Heart left ventricle (tissue), 16 donors: ENCODE measurements at regions not wholly inside any gene's neighbourhood (a gene's known extent, or its start where the extent isn't known, plus 50 kb on each side); places are given as distances from the start of the nearest gene placed in this dataset.

ENCODE experiments used
- ATAC-seq, 4 donors: fragments of 200-7000 bp; cut with Tn5 transposase; one replicate each; pipeline ENCODE4 v1.9.1; 2020 to 2022; ENCODE audit warnings: moderate library complexity in 4 of 4, mild to moderate bottlenecking in 3 of 4, moderate number of reproducible peaks in 1 of 4
- DNase-seq, 5 donors: peaks; one replicate each; pipeline ENCODE4 v3.0.0-alpha.2; 2020
- H3K27ac ChIP-seq, 12 donors: fragments of 200-600 bp; sonication (generic) in 4 of 12; one replicate each; pipeline versions ENCODE4 v1.5.0 to v1.8.0; 2016 to 2022; ENCODE audit warnings: mild to moderate bottlenecking in 2 of 12
- H3K27me3 ChIP-seq, 9 donors: fragments of 200-600 bp; sonication (generic) in 2 of 9; one replicate each; pipeline versions ENCODE4 v1.5.1 to v1.8.0; 2016 to 2022; ENCODE audit warnings: mild to moderate bottlenecking in 3 of 9
- H3K36me3 ChIP-seq, 9 donors: fragments of 200-600 bp; sonication (generic) in 2 of 9; one replicate each; pipeline versions ENCODE4 v1.5.0 to v1.8.0; 2018 to 2022; ENCODE audit warnings: mild to moderate bottlenecking in 2 of 9
- H3K4me1 ChIP-seq, 12 donors: fragments of 200-600 bp; sonication (generic) in 4 of 12; one replicate each; pipeline versions ENCODE4 v1.5.0 to v1.8.0; 2016 to 2022; ENCODE audit warnings: mild to moderate bottlenecking in 3 of 12
- H3K4me3 ChIP-seq, 12 donors: fragments of 200-600 bp; sonication (generic) in 4 of 12; one replicate each; pipeline versions ENCODE4 v1.5.0 to v1.8.0; 2017 to 2022; ENCODE audit warnings: mild to moderate bottlenecking in 9 of 12, moderate library complexity in 4 of 12
- H3K9me3 ChIP-seq, 12 donors: fragments of 200-600 bp; sonication (generic) in 4 of 12; one replicate each; pipeline versions ENCODE4 v1.5.0 to v1.8.0; 2016 to 2022; ENCODE audit warnings: mild to moderate bottlenecking in 1 of 12
- CTCF ChIP-seq, 12 donors: fragments of 200-600 bp; sonication (generic) in 4 of 12; IDR thresholded peaks; one replicate each; pipeline versions ENCODE4 v1.5.0 to v1.8.0; 2018 to 2022; ENCODE audit warnings: antibody characterized with exemption in 12 of 12, mild to moderate bottlenecking in 5 of 12
- POLR2A ChIP-seq, 2 donors: fragments of 450-650 bp; IDR thresholded peaks; one replicate each; pipeline ENCODE4 v1.6.1; 2017; ENCODE audit warnings: antibody characterized with exemption in 2 of 2, mild to moderate bottlenecking in 2 of 2, moderate library complexity in 2 of 2
- WGBS, 4 donors: extraction: QIAGEN DNeasy Blood & Tissue Kit in 2 of 4; methylation state at CpG; one replicate each; pipeline versions ENCODE4 v1.1.5 to v1.1.7; 2013 to 2018; 5-methylcytosine and 5-hydroxymethylcytosine counted together
- intact Hi-C, 10 donors: fragments of 100-400 bp; cut with DNase I; formaldehyde crosslinking; loops; one replicate each; pipeline versions ENCODE4 v1.11.1 to v1.14.2; 2022
- donor health status: ischemic (EF 13 %, LVEDD 7.1; RV severe dilation, severe dysfunction).
- donor health status: healthy with polysubstance abuse.
- donor health status: DM: no; HTN: yes; CAD: no.
- donor health status: DM: no; HTN: no; CAD: no.
- donor health status: ischemic (EF 25% LVEDD 6.9; RV normal size, moderate dysfunction).
- donor health status: ischemic (EF 25% LVEDD 5.7; RV mildly dilated, moderate dysfunction).
- donor health status: healthy.
- donor health status: DM: yes; HTN: yes; CAD: no.
- donor health status: ischemic (EF 35%, LVEDD 5.7; RV mildly dilated, moderate dysfunction).
- donor health status: nonischemic (EF 11% LVEDD 7.7; RV severe dilation, severe dysfunction).
- donor health status: DM: yes; HTN: yes; CAD: no.
- donor health status: PGD.
- donor health status: ischemic (EF 29% LVEDD 5.4; RV normal size, mild dysfunction).
- donor health status: nonischemic (EF 23%, LVEDD 6.1; RV moderate dilation, normal function).

DNA sequence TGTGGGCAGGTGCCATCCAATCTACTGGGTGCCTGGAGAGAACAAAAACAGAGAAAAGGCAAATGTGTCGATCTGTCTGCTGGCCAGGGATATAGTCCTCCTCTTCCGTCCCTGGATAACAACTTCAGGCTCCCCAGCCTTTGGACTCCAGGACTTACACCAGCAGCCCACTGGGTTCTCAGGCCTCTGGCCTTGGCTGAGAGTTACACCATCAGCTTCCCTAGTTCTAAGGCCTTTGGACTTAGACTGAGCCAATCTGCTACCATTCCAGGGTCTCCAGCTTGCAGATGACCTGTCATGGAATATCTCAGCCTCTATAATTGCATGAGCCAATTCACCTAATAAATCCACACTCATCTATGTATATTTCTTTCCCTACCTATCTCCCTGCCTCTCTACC, 460.9 kb upstream of the ADAMTS9 start:
- Histone ChIP-seq H3K27me3 (no peaks in the 10 kb centered on the region), H3K4me3 (no peak overlapping the region), H3K36me3 (no peaks in the 10 kb centered on the region), H3K9me3 (no peaks in the 10 kb centered on the region), H3K27ac (no peak overlapping the region), H3K4me1 (no peaks in the 10 kb centered on the region)
- TF ChIP-seq CTCF (IDR thresholded peaks at IDR 0.05): no peak
- TF ChIP-seq POLR2A (IDR thresholded peaks at IDR 0.05): no peak
- ATAC-seq: no peak
- 50 to 88% (median 69%) methylated on average over 2 of the region's 2 CpGs for WGBS, 4 donors
- no peak for DNase-seq
- intact Hi-C loops: no loop called here

DNA sequence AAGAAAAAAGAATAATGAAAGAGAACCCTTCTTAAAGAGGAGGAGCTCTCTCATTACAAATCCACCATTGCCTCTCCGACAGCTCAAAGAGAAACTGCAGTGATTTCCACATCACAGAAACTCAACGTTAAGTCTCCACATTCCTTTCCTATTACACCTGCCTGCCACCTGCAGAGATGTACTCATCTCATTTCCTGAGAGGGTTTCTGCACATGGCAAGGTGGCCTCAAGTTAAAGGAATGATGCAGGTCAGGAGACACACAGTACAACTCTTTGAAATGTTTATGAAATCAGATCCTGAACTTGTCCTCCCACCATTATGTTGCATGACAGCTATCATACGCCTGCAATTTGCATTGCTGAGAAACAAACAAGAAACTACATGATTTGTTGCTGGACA, 458.4 kb upstream of the ADAMTS9 start:
- ATAC-seq (no peak), DNase-seq (no peak)
- Histone ChIP-seq H3K27me3 (no peaks in the 10 kb centered on the region), H3K27ac (no peak overlapping the region), H3K36me3 (no peaks in the 10 kb centered on the region), H3K4me3 (no peak overlapping the region), H3K9me3 (no peaks in the 10 kb centered on the region), H3K4me1 (no peaks in the 10 kb centered on the region)
- intact Hi-C loops: no loop called here
- WGBS, 4 donors: 70 to 73% (median 71%) methylated on average over 3 of the region's 3 CpGs
- TF ChIP-seq CTCF (IDR thresholded peaks at IDR 0.05) (no peak), POLR2A (IDR thresholded peaks at IDR 0.05) (no peak)

GRCh38 chr3:65145680-65146079, 457.9 kb upstream of the ADAMTS9 start:
- Histone ChIP-seq H3K36me3 (no peaks in the 10 kb centered on the region), H3K27me3 (no peaks in the 10 kb centered on the region), H3K4me3 (no peak overlapping the region), H3K9me3 (no peaks in the 10 kb centered on the region), H3K4me1 (no peaks in the 10 kb centered on the region), H3K27ac (no peak overlapping the region)
- intact Hi-C loops: no loop called here
- no peak for ATAC-seq
- 87 to 96% (median 92%) methylated on average over 1 of the region's 1 CpG for WGBS, 4 donors
- no peak for DNase-seq
- TF ChIP-seq CTCF (IDR thresholded peaks at IDR 0.05) (no peak), POLR2A (IDR thresholded peaks at IDR 0.05) (no peak)

GRCh38 chr3:65144791-65145351, 457.1 kb upstream of the ADAMTS9 start:
- ATAC-seq (no peak), DNase-seq (no peak)
- H3K27me3 ChIP-seq: no peaks in the 10 kb centered on the region
- H3K4me3 ChIP-seq: no peak overlapping the region
- no peaks in the 10 kb centered on the region for H3K4me1 ChIP-seq
- intact Hi-C loops: no loop called here
- H3K36me3 ChIP-seq: no peaks in the 10 kb centered on the region
- no peak overlapping the region for H3K27ac ChIP-seq
- no peaks in the 10 kb centered on the region for H3K9me3 ChIP-seq
- TF ChIP-seq POLR2A (IDR thresholded peaks at IDR 0.05) (no peak), CTCF (IDR thresholded peaks at IDR 0.05) (no peak)
